Tibial nerve (tissue), 4 donors: ENCODE measurements at regions not wholly inside any gene's neighbourhood (a gene's known extent, or its start where the extent isn't known, plus 50 kb on each side); places are given as distances from the start of the nearest gene placed in this dataset.

Experiments used
- CTCF ChIP-seq, 5 experiments: fragments of 200-600 bp in 3 of 5; fragments of 450-650 bp in 2 of 5; sonication (generic) in 3 of 5; IDR thresholded peaks; one replicate each; pipeline ENCODE4 v1.5.1; 2016 to 2019; ENCODE audit warnings: antibody characterized with exemption in 5 of 5, mild to moderate bottlenecking in 3 of 5, moderate library complexity in 2 of 5
- EP300 ChIP-seq, 2 donors: sonication (generic); formaldehyde crosslinking; IDR thresholded peaks; one replicate each; pipeline ENCODE4 v1.6.1; 2017; ENCODE audit warnings: antibody characterized with exemption in 2 of 2, mild to moderate bottlenecking in 1 of 2
- POLR2A ChIP-seq, 2 donors: fragments of 450-650 bp; IDR thresholded peaks; one replicate each; pipeline ENCODE4 v1.6.1; 2017; ENCODE audit warnings: antibody characterized with exemption in 2 of 2, mild to moderate bottlenecking in 2 of 2, moderate library complexity in 2 of 2

DNA sequence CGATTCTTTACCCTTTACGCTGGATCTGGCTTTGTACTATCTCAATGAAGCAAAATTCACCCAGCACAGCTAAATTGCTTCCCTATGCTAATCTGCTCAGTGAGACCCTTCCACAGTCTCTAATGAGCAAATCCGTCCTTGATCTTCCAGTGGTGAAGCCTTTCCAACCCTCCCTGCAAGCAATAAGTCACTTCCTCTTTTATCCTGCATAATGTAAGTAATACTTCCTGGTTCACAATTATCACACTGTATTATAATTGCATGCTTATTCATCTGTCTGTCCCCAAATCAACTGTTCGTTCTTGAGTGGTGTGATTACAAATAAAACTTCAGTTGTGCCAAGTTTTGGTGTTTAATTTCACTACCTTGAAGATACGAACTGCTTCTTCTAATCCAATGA is 404.0 kb downstream of the ADCYAP1 start:
- no peak for TF ChIP-seq CTCF (IDR thresholded peaks at IDR 0.05)
- no peak for TF ChIP-seq POLR2A (IDR thresholded peaks at IDR 0.05)
- no peak for TF ChIP-seq EP300 (IDR thresholded peaks at IDR 0.05)
